HEK293 (cell line): ENCODE measurements at regions not wholly inside any gene's neighbourhood (a gene's known extent, or its start where the extent isn't known, plus 50 kb on each side); places are given as distances from the start of the nearest gene placed in this dataset.

Experiments
- CTCF ChIA-PET: fragments of 350-600 bp; formaldehyde crosslinking; extraction: SDS; loops from one replicate; lab custom pipeline; 2021; ENCODE audit warnings: antibody characterized with exemption; lab: Yijun Ruan, JAX
- POLR2A ChIA-PET: fragments of 300-600 bp; formaldehyde crosslinking; extraction: SDS; loops from one replicate; lab custom pipeline; 2020; ENCODE audit warnings: antibody characterized with exemption, inconsistent platforms; lab: Yijun Ruan, JAX
- H3K27ac ChIP-seq: fragments of 200-500 bp; sonication (Bioruptor generic); 2 replicates; pipeline ENCODE4 v1.5.1; 2014; ENCODE audit warnings: low read depth, low read length, control low read depth, inconsistent platforms; ENCODE audit errors: extremely low read depth
- H3K36me3 ChIP-seq, 2 experiments: fragments of 200-500 bp in 1 of 2; sonication (Bioruptor generic) in 1 of 2; 1 replicate in 1 of 2; 2 replicates in 1 of 2; pipeline ENCODE4 v1.5.1; 2014 to 2017; ENCODE audit warnings: inconsistent platforms in 2 of 2, low read length in 2 of 2; ENCODE audit not compliant: control insufficient read depth in 2 of 2, insufficient read depth in 1 of 2
- H3K4me1 ChIP-seq: fragments of 200-500 bp; sonication (Bioruptor generic); 2 replicates; pipeline ENCODE4 v1.5.1; 2014; ENCODE audit warnings: mild to moderate bottlenecking, low read length, inconsistent platforms; ENCODE audit not compliant: control insufficient read depth, insufficient read depth
- H3K4me3 ChIP-seq: 2 replicates; pipeline ENCODE4 v1.5.1; 2011; ENCODE audit warnings: low read depth, mild to moderate bottlenecking, control low read depth, low read length, moderate library complexity
- H3K9me3 ChIP-seq: fragments of 200-500 bp; sonication (Bioruptor generic); 2 replicates; pipeline ENCODE4 v1.5.1; 2014; ENCODE audit warnings: low read depth, low read length, inconsistent platforms; ENCODE audit not compliant: control insufficient read depth, insufficient read depth
- BCL11A ChIP-seq: fragments of 450-650 bp; formaldehyde crosslinking; IDR thresholded peaks from 2 replicates; pipeline ENCODE4 v1.5.1; 2016; ENCODE audit warnings: low read depth, missing biosample characterization, missing genetic modification characterization
- BCL11B ChIP-seq: fragments of 450-650 bp; formaldehyde crosslinking; IDR thresholded peaks from 2 replicates; pipeline ENCODE4 v1.5.1; 2016; ENCODE audit warnings: low read depth, missing biosample characterization, missing genetic modification characterization
- CTCF ChIP-seq: fragments of 450-650 bp; formaldehyde crosslinking; IDR thresholded peaks from 2 replicates; pipeline ENCODE4 v1.5.1; 2016; ENCODE audit warnings: missing biosample characterization, missing genetic modification characterization
- FEZF1 ChIP-seq: fragments of 450-650 bp; formaldehyde crosslinking; IDR thresholded peaks from 2 replicates; pipeline ENCODE4 v1.5.1; 2016; ENCODE audit warnings: missing biosample characterization, missing genetic modification characterization
- GFI1B ChIP-seq: fragments of 450-650 bp; formaldehyde crosslinking; IDR thresholded peaks from 2 replicates; pipeline ENCODE4 v1.5.1; 2016; ENCODE audit warnings: missing biosample characterization, missing genetic modification characterization
- GLIS2 ChIP-seq: fragments of 450-650 bp; formaldehyde crosslinking; IDR thresholded peaks from 2 replicates; pipeline ENCODE4 v1.5.1; 2016; ENCODE audit warnings: missing biosample characterization, missing genetic modification characterization
- TCF7L2 ChIP-seq: IDR thresholded peaks from 2 replicates; pipeline ENCODE4 v1.6.1; 2011; ENCODE audit warnings: low read depth, mild to moderate bottlenecking, inconsistent platforms, low read length, moderate library complexity, borderline replicate concordance
- TRIM28 ChIP-seq: IDR thresholded peaks from 2 replicates; pipeline ENCODE4 v1.6.1; 2011; ENCODE audit warnings: low read length, control low read depth, borderline replicate concordance
- ZBTB20 ChIP-seq: fragments of 450-650 bp; formaldehyde crosslinking; IDR thresholded peaks from 2 replicates; pipeline ENCODE4 v1.5.1; 2016; ENCODE audit warnings: missing biosample characterization, missing genetic modification characterization
- ZBTB48 ChIP-seq: fragments of 450-650 bp; formaldehyde crosslinking; IDR thresholded peaks from 2 replicates; pipeline ENCODE4 v1.5.1; 2016; ENCODE audit warnings: missing biosample characterization, missing genetic modification characterization
- ZFHX2 ChIP-seq: fragments of 450-650 bp; formaldehyde crosslinking; conservative IDR thresholded peaks from 2 replicates; pipeline ENCODE4 v1.5.1; 2016; ENCODE audit warnings: missing biosample characterization, missing genetic modification characterization
- ZFP37 ChIP-seq: fragments of 450-650 bp; formaldehyde crosslinking; IDR thresholded peaks from 2 replicates; pipeline ENCODE4 v1.5.1; 2016; ENCODE audit warnings: missing biosample characterization, missing genetic modification characterization
- ZFP41 ChIP-seq: fragments of 450-650 bp; formaldehyde crosslinking; IDR thresholded peaks from 2 replicates; pipeline ENCODE4 v1.5.1; 2016; ENCODE audit warnings: missing biosample characterization, missing genetic modification characterization, borderline replicate concordance
- ZNF174 ChIP-seq: fragments of 450-650 bp; formaldehyde crosslinking; IDR thresholded peaks from 2 replicates; pipeline ENCODE4 v1.5.0; 2017; ENCODE audit warnings: missing biosample characterization, mild to moderate bottlenecking, missing genetic modification characterization
- ZNF175 ChIP-seq: fragments of 450-650 bp; formaldehyde crosslinking; IDR thresholded peaks from 2 replicates; pipeline ENCODE4 v1.5.1; 2016; ENCODE audit warnings: missing biosample characterization, missing genetic modification characterization
- ZNF184 ChIP-seq: fragments of 450-650 bp; IDR thresholded peaks from 2 replicates; pipeline ENCODE4 v1.5.1; 2018; ENCODE audit warnings: missing biosample characterization, mild to moderate bottlenecking, missing genetic modification characterization
- ZNF248 ChIP-seq: fragments of 450-650 bp; formaldehyde crosslinking; IDR thresholded peaks from 2 replicates; pipeline ENCODE4 v1.5.1; 2017; ENCODE audit warnings: missing biosample characterization, missing genetic modification characterization
- ZNF37A ChIP-seq: fragments of 450-650 bp; IDR thresholded peaks from 2 replicates; pipeline ENCODE4 v1.5.1; 2018; ENCODE audit warnings: missing biosample characterization, missing genetic modification characterization
- ZNF394 ChIP-seq: fragments of 450-650 bp; formaldehyde crosslinking; IDR thresholded peaks from 2 replicates; pipeline ENCODE4 v1.5.1; 2016; ENCODE audit warnings: missing biosample characterization, missing genetic modification characterization, mild to moderate bottlenecking, moderate library complexity, borderline replicate concordance
- ZNF473 ChIP-seq: fragments of 450-650 bp; formaldehyde crosslinking; IDR thresholded peaks from 2 replicates; pipeline ENCODE4 v1.5.1; 2017; ENCODE audit warnings: missing biosample characterization, missing genetic modification characterization
- ZNF513 ChIP-seq: fragments of 450-650 bp; IDR thresholded peaks from 2 replicates; pipeline ENCODE4 v1.5.1; 2018; ENCODE audit warnings: missing biosample characterization, missing genetic modification characterization

- no peak for TF ChIP-seq BCL11B (tag by site-specific recombination)
- no peak for TF ChIP-seq BCL11A (tag by site-specific recombination)
- no peak for TF ChIP-seq ZNF513 (tag by site-specific recombination)
- no peak for TF ChIP-seq ZNF248 (tag by site-specific recombination)
- TF ChIP-seq ZNF175: no peak
Measured at GRCh38 chr14:101315802-101316296, 245.4 kb upstream of the DIO3 start (continued).

- POLR2A ChIA-PET: no interaction called here
- TF ChIP-seq ZBTB48 (tag by site-specific recombination): no peak
- H3K4me1 ChIP-seq: no peaks in the 10 kb centered on the region
- H3K27ac ChIP-seq: no peak overlapping the region
- no peak overlapping the region for H3K4me3 ChIP-seq
- CTCF ChIA-PET: interaction anchor here (0.7 kb wide), 1 partner anchor 152 kb away, joined by 3 read pairs; no protein-coding TSS in a partner anchor
- no peaks in the 10 kb centered on the region for H3K36me3 ChIP-seq
- H3K9me3 ChIP-seq: no peaks in the 10 kb centered on the region
Measured at GRCh38 chr14:101318271-101318670, 243.0 kb upstream of the DIO3 start.

GRCh38 chr14:101320396-101320795 lies 240.9 kb upstream of the DIO3 start:
- H3K4me1 ChIP-seq: no peaks in the 10 kb centered on the region
- TF ChIP-seq ZNF473 (no peak), ZNF37A (tag by site-specific recombination) (no peak), FEZF1 (tag by site-specific recombination) (no peak), CTCF (no peak), ZNF394 (tag by site-specific recombination) (no peak), GFI1B (tag by site-specific recombination) (no peak), TCF7L2 (no peak), GLIS2 (tag by site-specific recombination) (no peak), TRIM28 (no peak), ZNF174 (no peak), ZFP41 (tag by site-specific recombination) (no peak), ZNF184 (tag by site-specific recombination) (no peak), ZBTB20 (no peak), ZFP37 (no peak), ZFHX2 (tag by site-specific recombination) (no peak)
- TF ChIP-seq, all 188 proteins: peak for 0
- ChIA-PET CTCF (no interaction called here), POLR2A (no interaction called here)
- no peak overlapping the region for H3K4me3 ChIP-seq
- H3K36me3 ChIP-seq: no peaks in the 10 kb centered on the region
- peaks cover 2% of the 10 kb centered on the region; the same call in 1 of the 2 replicates for H3K9me3 ChIP-seq
- no peak overlapping the region for H3K27ac ChIP-seq
